Neuronal stem cell (in vitro differentiated cells): ENCODE measurements at regions not wholly inside any gene's neighbourhood (a gene's known extent, or its start where the extent isn't known, plus 50 kb on each side); places are given as distances from the start of the nearest gene placed in this dataset.

ENCODE experiments used
- DNase-seq: peaks from one replicate; pipeline ENCODE4 v3.0.0-alpha.2; 2013; ENCODE audit warnings: low spot score
- H2AFZ ChIP-seq: one replicate; pipeline ENCODE4 v1.6.1; 2013; ENCODE audit warnings: mild to moderate bottlenecking, low read length, inconsistent platforms
- H2AK5ac ChIP-seq: 2 replicates; pipeline ENCODE4 v1.6.1; 2013; ENCODE audit warnings: low read depth, mild to moderate bottlenecking, inconsistent platforms, low read length, moderate library complexity, mixed read lengths
- H2BK120ac ChIP-seq: 2 replicates; pipeline ENCODE4 v1.6.1; 2013; ENCODE audit warnings: low read depth, mild to moderate bottlenecking, inconsistent platforms, low read length, moderate library complexity, mixed read lengths
- H2BK12ac ChIP-seq: one replicate; pipeline ENCODE4 v1.6.1; 2013; ENCODE audit warnings: low read length, inconsistent platforms
- H2BK15ac ChIP-seq: 2 replicates; pipeline ENCODE4 v1.6.1; 2013; ENCODE audit warnings: mild to moderate bottlenecking, low read length, inconsistent platforms, mixed read lengths
- H2BK5ac ChIP-seq: one replicate; pipeline ENCODE4 v1.6.1; 2013; ENCODE audit warnings: inconsistent platforms, mild to moderate bottlenecking, low read length, moderate library complexity
- H3K14ac ChIP-seq: one replicate; pipeline ENCODE4 v1.6.1; 2013; ENCODE audit warnings: low read length, inconsistent platforms
- H3K18ac ChIP-seq: 2 replicates; pipeline ENCODE4 v1.6.1; 2013; ENCODE audit warnings: low read length, inconsistent platforms
- H3K23ac ChIP-seq: 2 replicates; pipeline ENCODE4 v1.6.1; 2013; ENCODE audit warnings: low read depth, mild to moderate bottlenecking, mixed read lengths, low read length, inconsistent platforms; ENCODE audit not compliant: poor library complexity
- H3K27ac ChIP-seq: replicated peaks from 3 replicates; pipeline ENCODE4 v1.5.1; 2013; ENCODE audit warnings: low read length, inconsistent platforms
- H3K27me3 ChIP-seq, 3 experiments: 2 replicates each; pipeline ENCODE4 v1.6.1; 2013; ENCODE audit warnings: low read length in 3 of 3, mild to moderate bottlenecking in 2 of 3, inconsistent platforms in 1 of 3, low read depth in 1 of 3, mixed read lengths in 1 of 3, moderate library complexity in 1 of 3; ENCODE audit not compliant: control insufficient read depth in 3 of 3, insufficient read depth in 3 of 3
- H3K36me3 ChIP-seq, 2 donors: replicated peaks in 1 of 2; 2 replicates each; pipeline ENCODE4 v1.6.1; 2013; ENCODE audit warnings: low read length in 2 of 2; ENCODE audit not compliant: control insufficient read depth in 2 of 2, insufficient read depth in 2 of 2
- H3K4ac ChIP-seq: 2 replicates; pipeline ENCODE4 v1.6.1; 2013; ENCODE audit warnings: inconsistent platforms, mild to moderate bottlenecking, low read length, moderate library complexity
- H3K4me1 ChIP-seq, 2 donors: 1 replicate in 1 of 2; 2 replicates in 1 of 2; pipeline ENCODE4 v1.6.1; 2013; ENCODE audit warnings: low read length in 2 of 2, low read depth in 1 of 2; ENCODE audit not compliant: control insufficient read depth in 2 of 2, insufficient read depth in 1 of 2
- H3K4me2 ChIP-seq: one replicate; pipeline ENCODE4 v1.6.1; 2013; ENCODE audit warnings: mild to moderate bottlenecking, low read length, inconsistent platforms; ENCODE audit not compliant: insufficient read depth, poor library complexity, severe bottlenecking
- H3K4me3 ChIP-seq, 2 donors: 2 replicates each; pipeline ENCODE4 v1.5.1; 2013; ENCODE audit warnings: low read length in 2 of 2, mild to moderate bottlenecking in 2 of 2, inconsistent platforms in 1 of 2, moderate library complexity in 1 of 2
- H3K79me1 ChIP-seq: one replicate; pipeline ENCODE4 v1.6.1; 2013; ENCODE audit warnings: low read depth, mild to moderate bottlenecking, inconsistent platforms, low read length, moderate library complexity
- H3K9ac ChIP-seq: one replicate; pipeline ENCODE4 v1.6.1; 2013; ENCODE audit warnings: mild to moderate bottlenecking, low read depth, low read length, inconsistent platforms; ENCODE audit not compliant: poor library complexity
- H3K9me3 ChIP-seq, 2 donors: replicated peaks in 1 of 2; 2 replicates each; pipeline versions ENCODE3 to v1.6.1; 2013; ENCODE audit warnings: low read length in 2 of 2, mild to moderate bottlenecking in 2 of 2, inconsistent platforms in 1 of 2, low read depth in 1 of 2, mixed read lengths in 1 of 2, moderate library complexity in 1 of 2; ENCODE audit not compliant: control insufficient read depth in 2 of 2, insufficient read depth in 1 of 2
- H4K8ac ChIP-seq: one replicate; pipeline ENCODE4 v1.6.1; 2013; ENCODE audit warnings: low read depth, mild to moderate bottlenecking, inconsistent platforms, low read length, moderate library complexity
- H4K91ac ChIP-seq: one replicate; pipeline ENCODE4 v1.6.1; 2013; ENCODE audit warnings: low read length, low read depth, mild to moderate bottlenecking, inconsistent platforms; ENCODE audit not compliant: poor library complexity
- WGBS, 2 donors: extraction: QIAGEN DNeasy Blood & Tissue Kit; methylation state at CpG; one replicate each; pipeline ENCODE4 v1.1.7; 2013; ENCODE audit warnings: missing lambda C conversion rate in 2 of 2, mixed read lengths in 1 of 2; ENCODE audit not compliant: insufficient read length in 2 of 2, insufficient replicate concordance in 1 of 2; ENCODE audit errors: extremely low coverage in 2 of 2; 5-methylcytosine and 5-hydroxymethylcytosine counted together

DNA sequence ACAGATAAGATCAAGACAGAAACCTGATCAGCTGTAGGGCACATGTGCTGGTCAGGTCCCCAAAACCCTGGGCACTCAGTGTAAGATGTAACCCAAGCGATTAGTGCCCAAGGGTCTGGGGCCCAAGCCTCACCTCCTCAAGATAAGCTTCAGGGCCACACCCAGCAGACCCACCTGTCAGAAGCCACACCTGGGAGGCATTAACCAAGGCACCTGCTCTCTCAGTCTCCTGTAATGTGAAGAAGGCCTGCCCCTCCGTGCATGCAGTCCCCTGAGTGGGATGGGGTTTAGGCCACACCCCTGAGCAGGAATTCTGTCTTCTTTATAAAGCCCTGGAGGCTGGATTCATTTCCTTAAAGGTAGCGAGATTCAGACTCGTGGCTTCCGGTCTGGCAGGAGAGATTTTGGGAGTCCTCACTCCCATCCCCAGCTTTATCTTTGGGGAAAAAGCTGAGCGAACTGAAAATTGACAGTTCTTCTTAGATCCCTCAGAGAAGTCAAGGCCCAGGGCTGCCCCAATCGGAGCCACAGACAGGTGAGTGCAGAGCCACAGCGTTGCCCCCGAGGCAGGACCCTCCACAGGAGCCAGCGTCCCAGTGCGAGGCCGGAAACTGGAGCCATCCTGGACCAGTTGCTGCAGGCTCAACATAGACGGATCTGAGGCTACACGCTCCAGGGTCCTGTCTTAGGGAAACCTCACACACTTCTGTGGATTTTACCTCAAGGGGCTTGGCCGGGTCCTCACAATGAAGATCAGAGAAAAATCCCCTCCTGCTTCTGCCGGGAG, 357.6 kb upstream of the IRX4 start:
- H3K27ac ChIP-seq = no peak overlapping the region
- no CpG with 5 or more reads among the region's 16 CpGs for WGBS, 2 donors
- H3K14ac ChIP-seq = no peak overlapping the region
- H3K4me2 ChIP-seq = no peak overlapping the region
- H2BK12ac ChIP-seq = no peak overlapping the region
- H4K91ac ChIP-seq = no peak overlapping the region
- H3K27me3 ChIP-seq = no peaks in the 10 kb centered on the region
- no peak overlapping the region for H3K4ac ChIP-seq
- H2BK5ac ChIP-seq = no peak overlapping the region
- no peak overlapping the region for H4K8ac ChIP-seq
- H2AFZ ChIP-seq = no peak overlapping the region
- H3K23ac ChIP-seq = no peak overlapping the region
- no peaks in the 10 kb centered on the region for H3K4me1 ChIP-seq
- no peaks in the 10 kb centered on the region for H3K79me1 ChIP-seq
- no peak overlapping the region for H3K4me3 ChIP-seq
- peaks cover 0 to 14% of the 10 kb centered on the region in 2 donors for H3K9me3 ChIP-seq
- no peak overlapping the region for H2BK15ac ChIP-seq
- no peak overlapping the region for H3K9ac ChIP-seq
- H2AK5ac ChIP-seq = no peak overlapping the region
- DNase-seq = no peak
- no peak overlapping the region for H2BK120ac ChIP-seq
- no peaks in the 10 kb centered on the region for H3K36me3 ChIP-seq
- no peak overlapping the region for H3K18ac ChIP-seq

DNA sequence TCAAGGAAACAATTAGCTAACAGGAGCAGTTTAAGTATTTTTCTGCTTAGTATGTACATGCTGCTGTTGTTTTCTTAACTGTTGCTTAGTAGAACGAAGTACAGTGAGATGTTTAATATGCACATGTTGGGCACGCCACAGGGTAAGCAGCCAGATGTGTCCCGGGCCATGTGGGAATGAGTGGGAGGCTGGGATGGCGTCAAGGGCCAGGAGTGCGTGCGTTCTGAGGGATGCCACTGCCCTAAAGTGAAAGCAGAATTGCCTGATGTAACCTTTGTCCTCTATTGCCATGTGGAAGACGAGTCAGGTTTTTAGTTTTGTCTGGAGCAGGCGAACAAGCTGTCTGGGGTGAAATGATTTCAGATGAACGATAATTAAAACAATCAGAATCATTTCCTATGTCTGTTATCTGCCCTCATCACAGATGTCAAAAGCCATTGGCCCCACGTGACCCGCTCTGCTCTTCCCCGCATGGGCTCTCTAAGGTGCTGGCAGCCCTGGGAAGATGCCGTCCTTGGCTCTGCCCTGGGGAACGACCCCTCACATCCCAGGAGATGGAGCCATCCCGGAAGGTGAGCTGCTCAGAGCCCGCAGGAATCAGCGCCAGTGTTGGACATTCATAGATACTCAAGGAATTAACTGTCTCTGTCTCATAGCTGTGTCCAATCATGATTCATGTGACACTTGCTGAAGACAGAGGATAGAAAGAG, 356.6 kb upstream of the IRX4 start:
- no peak for DNase-seq
- Histone ChIP-seq H3K79me1 (no peaks in the 10 kb centered on the region), H3K9me3 (peaks cover 0 to 14% of the 10 kb centered on the region in 2 donors), H3K4me1 (no peaks in the 10 kb centered on the region), H3K27ac (no peak overlapping the region), H3K4me2 (no peak overlapping the region), H3K14ac (no peak overlapping the region), H3K18ac (no peak overlapping the region), H3K9ac (no peak overlapping the region), H3K4me3 (no peak overlapping the region), H2BK120ac (no peak overlapping the region), H3K23ac (no peak overlapping the region), H3K4ac (no peak overlapping the region), H2BK5ac (no peak overlapping the region), H4K91ac (no peak overlapping the region), H2AK5ac (no peak overlapping the region), H2AFZ (no peak overlapping the region), H4K8ac (no peak overlapping the region), H3K36me3 (no peaks in the 10 kb centered on the region), H3K27me3 (no peaks in the 10 kb centered on the region), H2BK15ac (no peak overlapping the region), H2BK12ac (no peak overlapping the region)
- WGBS, 2 donors = no CpG with 5 or more reads among the region's 17 CpGs

DNA sequence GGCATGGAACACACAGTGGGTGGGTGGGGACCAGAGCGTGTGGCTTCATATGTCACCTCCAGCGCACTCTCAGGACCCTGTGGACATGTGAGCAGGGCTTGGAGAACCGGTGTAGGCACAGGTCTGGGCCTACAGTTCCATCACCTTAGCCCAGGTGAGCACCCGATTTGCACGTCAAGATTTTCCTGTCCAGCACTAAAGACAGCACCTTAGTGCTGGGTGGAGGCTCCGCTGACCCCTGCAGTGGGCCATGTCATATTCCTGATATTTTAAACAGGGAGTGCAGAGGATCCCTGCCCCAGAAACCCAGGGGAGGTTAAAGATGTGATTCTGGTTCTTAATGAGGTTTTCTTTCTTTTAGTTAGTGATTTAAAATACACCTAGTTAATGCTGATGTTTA, 356.0 kb upstream of the IRX4 start:
- Histone ChIP-seq H3K36me3 (no peaks in the 10 kb centered on the region), H3K23ac (no peak overlapping the region), H2BK120ac (no peak overlapping the region), H3K4ac (no peak overlapping the region), H3K4me2 (no peak overlapping the region), H2BK5ac (no peak overlapping the region), H3K14ac (no peak overlapping the region), H3K4me3 (peak overlapping the region in 1 of 2 donors; percentile 22), H3K18ac (no peak overlapping the region), H3K27ac (no peak overlapping the region), H2BK12ac (no peak overlapping the region), H3K4me1 (no peaks in the 10 kb centered on the region), H2AFZ (no peak overlapping the region), H2BK15ac (no peak overlapping the region), H4K8ac (no peak overlapping the region), H3K9me3 (peaks cover 0 to 18% of the 10 kb centered on the region in 2 donors), H3K27me3 (no peaks in the 10 kb centered on the region), H3K79me1 (no peaks in the 10 kb centered on the region), H2AK5ac (no peak overlapping the region), H4K91ac (no peak overlapping the region), H3K9ac (no peak overlapping the region)
- DNase-seq = no peak
- WGBS, 2 donors = no CpG with 5 or more reads among the region's 6 CpGs

DNA sequence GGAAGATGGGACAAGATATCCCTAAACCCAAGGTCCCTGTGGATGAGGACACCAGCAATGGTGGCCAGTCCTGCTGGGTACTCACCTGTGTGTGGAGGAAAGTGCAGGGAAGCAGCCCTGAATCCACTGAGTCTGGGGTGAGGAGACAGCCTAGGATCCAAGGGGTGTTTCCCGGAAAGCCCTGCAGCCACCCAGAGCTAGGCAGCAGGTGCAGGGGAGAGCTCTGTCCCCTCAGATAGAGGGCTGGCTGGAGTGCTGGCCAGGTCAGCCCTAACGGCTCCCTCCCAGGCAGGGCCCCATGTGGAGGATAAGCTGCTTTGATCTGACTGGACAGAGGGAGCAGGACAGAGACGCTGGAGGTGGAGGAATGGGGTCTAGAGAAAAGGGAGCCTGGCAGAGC, 344.7 kb upstream of the IRX4 start:
- no peaks in the 10 kb centered on the region for H3K36me3 ChIP-seq
- peak overlapping the region; percentile 58 for H2BK12ac ChIP-seq

More for the DNA sequence above, 344.7 kb upstream of the IRX4 start:
- Histone ChIP-seq H3K4me2 (no peak overlapping the region), H3K18ac (peak overlapping the region; percentile 64), H3K27ac (no peak overlapping the region), H3K4ac (no peak overlapping the region), H2BK120ac (no peak overlapping the region), H3K4me1 (peaks cover 2 to 11% of the 10 kb centered on the region in 2 donors), H4K91ac (no peak overlapping the region), H2AFZ (peak overlapping the region; percentile 76), H2BK5ac (no peak overlapping the region), H3K23ac (no peak overlapping the region), H4K8ac (no peak overlapping the region), H3K27me3 (no peaks in the 10 kb centered on the region), H2AK5ac (no peak overlapping the region), H3K4me3 (no peak overlapping the region), H3K14ac (no peak overlapping the region), H3K79me1 (no peaks in the 10 kb centered on the region), H2BK15ac (no peak overlapping the region), H3K9me3 (peaks cover 0 to 6% of the 10 kb centered on the region in 2 donors), H3K9ac (no peak overlapping the region)
- WGBS, 2 donors = no CpG with 5 or more reads among the region's 3 CpGs
- DNase-seq = no peak
